Endothelial cell of umbilical vein (primary cell): ENCODE measurements at regions not wholly inside any gene's neighbourhood (a gene's known extent, or its start where the extent isn't known, plus 50 kb on each side); places are given as distances from the start of the nearest gene placed in this dataset.

Source experiments
- BruUV-seq: library from RNA; stranded (reverse); fragments of 400-500 nt; replicated peaks from 2 replicates; lab custom pipeline; 2021; lab: Mats Ljungman, UMichigan
- CTCF ChIA-PET: fragments of 300-600, 350-600 bp; sonication (Branson Sonifier 250); formaldehyde crosslinking; loops from one replicate; lab custom pipeline; 2021; ENCODE audit warnings: antibody characterized with exemption, inconsistent platforms; lab: Charles Lee
- POLR2A ChIA-PET: fragments of 300-600, 350-600 bp; sonication (Branson Sonifier 250); formaldehyde crosslinking; loops from one replicate; lab custom pipeline; 2021; ENCODE audit warnings: antibody characterized with exemption, inconsistent platforms; lab: Charles Lee
- DNase-seq: peaks from one replicate; pipeline ENCODE4 v3.0.0-alpha.2; 2011; ENCODE audit warnings: low read depth, low spot score
- FAIRE-seq: peaks from 2 replicates; lab custom pipeline; 2011; peaks lifted over from hg19 to GRCh38; lab: Jason Lieb, UNC
- H2AFZ ChIP-seq: 2 replicates; pipeline ENCODE4 v1.6.0; 2012; ENCODE audit warnings: low read depth, low read length, control low read depth, inconsistent platforms
- H3K27ac ChIP-seq: 2 replicates; pipeline ENCODE4 v1.5.1; 2011; ENCODE audit warnings: low read depth, mild to moderate bottlenecking, control low read depth, low read length, moderate library complexity; ENCODE audit not compliant: insufficient read depth
- H3K27me3 ChIP-seq, 2 experiments: 2 replicates each; pipeline versions ENCODE4 v1.6.0 to v1.6.1; 2011; ENCODE audit warnings: low read length in 2 of 2, mixed read lengths in 1 of 2; ENCODE audit not compliant: control insufficient read depth in 2 of 2, insufficient read depth in 2 of 2
- H3K36me3 ChIP-seq, 2 experiments: 2 replicates in 1 of 2; 3 replicates in 1 of 2; pipeline ENCODE4 v1.5.1; 2011; ENCODE audit warnings: low read length in 2 of 2, mild to moderate bottlenecking in 1 of 2, moderate library complexity in 1 of 2; ENCODE audit not compliant: control insufficient read depth in 2 of 2, insufficient read depth in 2 of 2; ENCODE audit errors: extremely low read depth in 1 of 2
- H3K4me1 ChIP-seq: 3 replicates; pipeline ENCODE4 v1.5.1; 2011; ENCODE audit warnings: mild to moderate bottlenecking, low read length; ENCODE audit not compliant: control insufficient read depth, insufficient read depth; ENCODE audit errors: extremely low read depth
- H3K4me2 ChIP-seq: 2 replicates; pipeline ENCODE4 v1.6.1; 2011; ENCODE audit warnings: low read length, control low read depth, mixed read lengths; ENCODE audit not compliant: insufficient read depth
- H3K4me3 ChIP-seq, 3 experiments: fragments of 200-600 bp in 1 of 3; sonication (generic), shearing (Covaris generic) in 1 of 3; replicated peaks in 1 of 3; 2 replicates each; pipeline ENCODE4 v1.5.1; 2011 to 2016; ENCODE audit warnings: control low read depth in 3 of 3, low read length in 3 of 3, mild to moderate bottlenecking in 2 of 3, inconsistent platforms in 1 of 3, low read depth in 1 of 3, moderate library complexity in 1 of 3; ENCODE audit not compliant: insufficient read depth in 1 of 3
- H3K79me2 ChIP-seq: 2 replicates; pipeline ENCODE4 v1.6.0; 2012; ENCODE audit warnings: low read length, inconsistent platforms; ENCODE audit not compliant: control insufficient read depth, insufficient read depth
- H3K9ac ChIP-seq: replicated peaks from 2 replicates; pipeline ENCODE3; 2011; ENCODE audit warnings: low read length, control low read depth; ENCODE audit not compliant: insufficient read depth; ENCODE audit errors: extremely low read depth
- H3K9me1 ChIP-seq: replicated peaks from 3 replicates; pipeline ENCODE4 v1.6.0; 2011; ENCODE audit warnings: mild to moderate bottlenecking, low read length; ENCODE audit not compliant: control insufficient read depth, insufficient read depth; ENCODE audit errors: extremely low read depth
- H3K9me3 ChIP-seq: replicated peaks from 2 replicates; pipeline ENCODE4 v1.5.1; 2012; ENCODE audit warnings: low read length, inconsistent platforms; ENCODE audit not compliant: control insufficient read depth, insufficient read depth
- H4K20me1 ChIP-seq: replicated peaks from 2 replicates; pipeline ENCODE3; 2011; ENCODE audit warnings: mild to moderate bottlenecking, low read length; ENCODE audit not compliant: control insufficient read depth, insufficient read depth; ENCODE audit errors: extremely low read depth
- EZH2 ChIP-seq: IDR thresholded peaks from 2 replicates; pipeline ENCODE4 v1.6.1; 2012; ENCODE audit warnings: borderline replicate concordance, low read depth, mild to moderate bottlenecking, moderate library complexity, low read length, inconsistent platforms; ENCODE audit not compliant: severe bottlenecking
- FOS ChIP-seq: IDR thresholded peaks from 2 replicates; pipeline ENCODE4 v1.6.1; 2011; ENCODE audit warnings: mild to moderate bottlenecking, low read length, moderate library complexity, borderline replicate concordance; ENCODE audit not compliant: insufficient read depth
- GATA2 ChIP-seq: IDR thresholded peaks from 2 replicates; pipeline ENCODE4 v1.7.0; 2011; ENCODE audit warnings: low read depth, mild to moderate bottlenecking, moderate library complexity, mixed read lengths, low read length; ENCODE audit not compliant: insufficient read length, insufficient read depth
- JUN ChIP-seq: IDR thresholded peaks from 2 replicates; pipeline ENCODE4 v1.6.1; 2011; ENCODE audit warnings: borderline replicate concordance, low read depth; ENCODE audit not compliant: insufficient read length, insufficient read depth
- MYC ChIP-seq: IDR thresholded peaks from one replicate; pipeline ENCODE4 v1.6.1; 2011; ENCODE audit warnings: mild to moderate bottlenecking, low read depth, low read length
- POLR2A ChIP-seq: IDR thresholded peaks from 2 replicates; pipeline ENCODE4 v1.6.1; 2012; ENCODE audit warnings: low read depth, mild to moderate bottlenecking, control low read depth, low read length
- POLR2AphosphoS5 ChIP-seq: IDR thresholded peaks from 2 replicates; pipeline ENCODE4 v1.6.1; 2012; ENCODE audit warnings: low read depth, mild to moderate bottlenecking, control low read depth, low read length, moderate library complexity; ENCODE audit not compliant: insufficient read depth
- dilution Hi-C: fragments of 300-500 bp; cut with MboI; formaldehyde crosslinking; loops from one replicate; pipeline ENCODE4 v1.15.0; 2019; ENCODE audit warnings: low sequenced_read_pairs; ENCODE audit not compliant: extremely low pct_ligation_motif_present
- intact Hi-C: fragments of 100-400 bp; cut with micrococcal nuclease; formaldehyde crosslinking; loops from one replicate; pipeline ENCODE4 v1.10.0; 2022
- TF ChIP-seq, protein P1 (sequence below): IDR thresholded peaks from 2 replicates; pipeline ENCODE4 v1.6.1; 2011; ENCODE audit not compliant: insufficient read depth, insufficient read length
- TF ChIP-seq, protein P2 (sequence below), 2 donors: IDR thresholded peaks; 1 replicate in 1 of 2; 2 replicates in 1 of 2; pipeline ENCODE4 v1.5.1; 2011; ENCODE audit warnings: low read length in 2 of 2, mild to moderate bottlenecking in 2 of 2, moderate library complexity in 2 of 2, control low read depth in 1 of 2, inconsistent platforms in 1 of 2, low read depth in 1 of 2; ENCODE audit not compliant: insufficient read depth in 1 of 2; ENCODE audit errors: extremely low read depth in 1 of 2

DNA sequence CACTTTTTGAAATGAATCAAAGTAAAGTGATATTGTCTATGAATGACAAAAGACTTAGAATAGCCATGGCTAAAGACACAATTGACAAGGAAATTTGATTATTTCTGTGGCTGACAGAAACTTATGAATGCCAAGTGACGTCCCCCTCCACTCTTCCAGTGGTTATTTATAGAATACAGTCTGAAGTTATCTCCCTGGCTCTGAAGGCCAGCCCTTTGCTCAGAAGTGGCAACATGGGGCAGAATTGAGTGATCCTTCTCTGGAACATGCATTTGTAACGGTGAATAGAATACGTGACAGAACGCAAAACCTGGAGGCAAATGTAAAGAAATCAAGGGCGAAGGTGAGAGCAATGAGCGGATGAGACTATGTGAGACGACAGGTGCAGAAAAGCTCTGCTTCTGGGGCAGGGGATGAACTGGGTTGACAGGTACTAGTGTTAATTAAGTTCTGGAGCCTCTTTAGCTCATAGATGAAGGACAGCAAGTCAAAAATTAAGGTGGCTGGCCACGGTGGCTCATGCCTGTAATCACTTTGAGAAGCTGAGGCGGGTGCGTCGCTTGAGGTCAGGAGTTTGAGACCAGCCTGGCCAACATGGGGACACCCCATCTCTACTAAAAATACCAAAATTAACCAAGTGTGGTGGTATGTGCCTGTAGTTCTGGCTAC is 585.7 kb upstream of the B3GAT1 start:
- Histone ChIP-seq H3K4me1 (no peaks in the 10 kb centered on the region), H3K9me1 (no peaks in the 10 kb centered on the region), H3K4me3 (no peak overlapping the region), H3K27me3 (no peaks in the 10 kb centered on the region), H3K4me2 (no peak overlapping the region), H3K9me3 (no peaks in the 10 kb centered on the region), H2AFZ (no peak overlapping the region), H3K36me3 (no peaks in the 10 kb centered on the region), H3K79me2 (no peaks in the 10 kb centered on the region), H4K20me1 (no peaks in the 10 kb centered on the region), H3K9ac (no peak overlapping the region), H3K27ac (no peak overlapping the region)
- ChIA-PET POLR2A (no interaction called here), CTCF (no interaction called here)
- no peak for FAIRE-seq
- dilution Hi-C loops (no loop called here), intact Hi-C loops (no loop called here)
- no peak for DNase-seq
- BruUV-seq, result no TSS peak
- no peak for TF ChIP-seq EZH2
- TF ChIP-seq, protein P1, sequence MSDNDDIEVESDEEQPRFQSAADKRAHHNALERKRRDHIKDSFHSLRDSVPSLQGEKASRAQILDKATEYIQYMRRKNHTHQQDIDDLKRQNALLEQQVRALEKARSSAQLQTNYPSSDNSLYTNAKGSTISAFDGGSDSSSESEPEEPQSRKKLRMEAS, result no peak
- TF ChIP-seq FOS, result no peak
- TF ChIP-seq, protein P2, sequence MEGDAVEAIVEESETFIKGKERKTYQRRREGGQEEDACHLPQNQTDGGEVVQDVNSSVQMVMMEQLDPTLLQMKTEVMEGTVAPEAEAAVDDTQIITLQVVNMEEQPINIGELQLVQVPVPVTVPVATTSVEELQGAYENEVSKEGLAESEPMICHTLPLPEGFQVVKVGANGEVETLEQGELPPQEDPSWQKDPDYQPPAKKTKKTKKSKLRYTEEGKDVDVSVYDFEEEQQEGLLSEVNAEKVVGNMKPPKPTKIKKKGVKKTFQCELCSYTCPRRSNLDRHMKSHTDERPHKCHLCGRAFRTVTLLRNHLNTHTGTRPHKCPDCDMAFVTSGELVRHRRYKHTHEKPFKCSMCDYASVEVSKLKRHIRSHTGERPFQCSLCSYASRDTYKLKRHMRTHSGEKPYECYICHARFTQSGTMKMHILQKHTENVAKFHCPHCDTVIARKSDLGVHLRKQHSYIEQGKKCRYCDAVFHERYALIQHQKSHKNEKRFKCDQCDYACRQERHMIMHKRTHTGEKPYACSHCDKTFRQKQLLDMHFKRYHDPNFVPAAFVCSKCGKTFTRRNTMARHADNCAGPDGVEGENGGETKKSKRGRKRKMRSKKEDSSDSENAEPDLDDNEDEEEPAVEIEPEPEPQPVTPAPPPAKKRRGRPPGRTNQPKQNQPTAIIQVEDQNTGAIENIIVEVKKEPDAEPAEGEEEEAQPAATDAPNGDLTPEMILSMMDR (IDR thresholded peaks at IDR 0.05; ENCODE audit: extremely low read depth in 1 of 2, insufficient read depth in 1 of 2, low read depth in 1 of 2, low read length in 2 of 2), result no peak
- no peak for TF ChIP-seq MYC
- TF ChIP-seq POLR2A, result no peak
- no peak for TF ChIP-seq JUN
- TF ChIP-seq POLR2AphosphoS5, result no peak
- TF ChIP-seq GATA2, result no peak
